Thyroid gland (tissue), 4 donors: ENCODE measurements at regions not wholly inside any gene's neighbourhood (a gene's known extent, or its start where the extent isn't known, plus 50 kb on each side); places are given as distances from the start of the nearest gene placed in this dataset.
A peak's percentile ranks its signal among the peaks of the same experiment; 100 is the strongest.

Experiments used
- DNase-seq, 2 donors: peaks; one replicate each; pipeline ENCODE4 v3.0.0-alpha.2; 2019
- H3K27ac ChIP-seq, 3 donors: fragments of 200-600 bp; sonication (generic); 1 replicate in 2 of 3; 2 replicates in 1 of 3; pipeline ENCODE4 v1.5.1; 2016 to 2019; ENCODE audit warnings: mild to moderate bottlenecking in 1 of 3, moderate library complexity in 1 of 3
- H3K27me3 ChIP-seq: fragments of 200-600 bp; sonication (generic); one replicate; pipeline ENCODE4 v1.5.1; 2019
- H3K36me3 ChIP-seq, 2 donors: fragments of 200-600 bp; sonication (generic); one replicate each; pipeline ENCODE4 v1.5.1; 2016 to 2019
- H3K4me1 ChIP-seq, 2 donors: fragments of 200-600 bp; sonication (generic); one replicate each; pipeline ENCODE4 v1.5.1; 2017 to 2019
- H3K4me3 ChIP-seq, 3 donors: fragments of 200-600 bp; sonication (generic); replicated peaks in 1 of 3; 1 replicate in 2 of 3; 2 replicates in 1 of 3; pipeline ENCODE4 v1.5.1; 2016; ENCODE audit warnings: mild to moderate bottlenecking in 1 of 3
- H3K9me3 ChIP-seq: fragments of 200-600 bp; sonication (generic); one replicate; pipeline ENCODE4 v1.5.1; 2017
- POLR2A ChIP-seq, 2 donors: fragments of 450-650 bp; IDR thresholded peaks; one replicate each; pipeline ENCODE4 v1.6.1; 2017; ENCODE audit warnings: antibody characterized with exemption in 2 of 2, mild to moderate bottlenecking in 2 of 2, moderate library complexity in 1 of 2
- WGBS, 2 donors: methylation state at CpG; one replicate each; pipeline ENCODE4 v1.1.5; 2017; 5-methylcytosine and 5-hydroxymethylcytosine counted together
- intact Hi-C: fragments of 100-400 bp; cut with DNase I; formaldehyde crosslinking; loops from one replicate; pipeline ENCODE4 v1.15.1; 2023
- TF ChIP-seq, protein P1 (sequence below), 6 experiments: fragments of 200-600 bp in 3 of 6; fragments of 450-650 bp in 3 of 6; sonication (generic) in 3 of 6; IDR thresholded peaks; one replicate each; pipeline ENCODE4 v1.5.1; 2016 to 2019; ENCODE audit warnings: antibody characterized with exemption in 6 of 6, mild to moderate bottlenecking in 2 of 6, inconsistent platforms in 1 of 6, moderate library complexity in 1 of 6

DNA sequence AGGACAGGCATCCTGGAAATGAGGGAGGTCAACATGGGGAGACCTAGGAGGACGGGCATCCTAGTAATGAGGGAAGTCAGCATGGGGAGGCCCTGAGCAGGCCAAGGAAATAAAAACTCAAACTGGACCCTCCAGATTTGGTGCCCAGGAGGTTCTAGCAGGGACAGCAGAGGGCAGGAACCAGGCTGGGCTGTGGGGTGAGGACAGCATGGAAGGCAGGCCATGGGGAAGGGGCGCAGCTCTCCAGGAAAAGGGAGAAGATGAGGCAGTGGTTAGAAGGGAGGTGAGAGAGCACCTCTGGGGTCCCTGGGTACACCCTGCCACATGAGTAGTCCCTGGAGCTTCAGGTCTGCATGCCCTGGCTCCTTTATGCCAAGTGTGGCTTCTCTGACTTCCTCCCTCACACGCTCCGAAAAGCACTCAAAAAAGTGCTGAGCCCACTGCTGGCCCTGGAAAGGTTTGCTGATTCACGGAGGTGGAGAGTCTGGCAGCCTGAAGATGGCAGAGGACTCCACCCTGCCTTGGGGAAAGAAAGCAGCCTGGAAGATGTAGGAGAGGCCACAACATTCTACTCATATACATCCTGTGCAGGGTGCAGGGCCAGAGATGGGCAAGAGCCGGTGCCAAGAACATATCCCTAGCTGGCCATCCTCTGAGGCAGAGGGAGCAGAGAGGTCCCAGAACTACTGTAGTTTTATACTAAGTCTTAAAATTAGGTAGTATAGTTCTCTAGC, 154.9 kb downstream of the MRPL14 start:
- intact Hi-C loops, result no loop called here
- TF ChIP-seq, protein P1, sequence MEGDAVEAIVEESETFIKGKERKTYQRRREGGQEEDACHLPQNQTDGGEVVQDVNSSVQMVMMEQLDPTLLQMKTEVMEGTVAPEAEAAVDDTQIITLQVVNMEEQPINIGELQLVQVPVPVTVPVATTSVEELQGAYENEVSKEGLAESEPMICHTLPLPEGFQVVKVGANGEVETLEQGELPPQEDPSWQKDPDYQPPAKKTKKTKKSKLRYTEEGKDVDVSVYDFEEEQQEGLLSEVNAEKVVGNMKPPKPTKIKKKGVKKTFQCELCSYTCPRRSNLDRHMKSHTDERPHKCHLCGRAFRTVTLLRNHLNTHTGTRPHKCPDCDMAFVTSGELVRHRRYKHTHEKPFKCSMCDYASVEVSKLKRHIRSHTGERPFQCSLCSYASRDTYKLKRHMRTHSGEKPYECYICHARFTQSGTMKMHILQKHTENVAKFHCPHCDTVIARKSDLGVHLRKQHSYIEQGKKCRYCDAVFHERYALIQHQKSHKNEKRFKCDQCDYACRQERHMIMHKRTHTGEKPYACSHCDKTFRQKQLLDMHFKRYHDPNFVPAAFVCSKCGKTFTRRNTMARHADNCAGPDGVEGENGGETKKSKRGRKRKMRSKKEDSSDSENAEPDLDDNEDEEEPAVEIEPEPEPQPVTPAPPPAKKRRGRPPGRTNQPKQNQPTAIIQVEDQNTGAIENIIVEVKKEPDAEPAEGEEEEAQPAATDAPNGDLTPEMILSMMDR (IDR thresholded peaks at IDR 0.05), result no peak
- TF ChIP-seq POLR2A (IDR thresholded peaks at IDR 0.05), result no peak
- H3K9me3 ChIP-seq, result no peaks in the 10 kb centered on the region
- peak overlapping the region; percentile 14 to 74 (median 62) for H3K27ac ChIP-seq
- DNase-seq, result peak; percentile 59 to 72
- no peaks in the 10 kb centered on the region for H3K27me3 ChIP-seq
- WGBS, 2 donors, result 40 to 53% methylated on average over 6 of the region's 6 CpGs
- no peak overlapping the region for H3K4me3 ChIP-seq
- H3K36me3 ChIP-seq, result no peaks in the 10 kb centered on the region
- peaks cover 34 to 42% of the 10 kb centered on the region in 2 donors for H3K4me1 ChIP-seq

DNA sequence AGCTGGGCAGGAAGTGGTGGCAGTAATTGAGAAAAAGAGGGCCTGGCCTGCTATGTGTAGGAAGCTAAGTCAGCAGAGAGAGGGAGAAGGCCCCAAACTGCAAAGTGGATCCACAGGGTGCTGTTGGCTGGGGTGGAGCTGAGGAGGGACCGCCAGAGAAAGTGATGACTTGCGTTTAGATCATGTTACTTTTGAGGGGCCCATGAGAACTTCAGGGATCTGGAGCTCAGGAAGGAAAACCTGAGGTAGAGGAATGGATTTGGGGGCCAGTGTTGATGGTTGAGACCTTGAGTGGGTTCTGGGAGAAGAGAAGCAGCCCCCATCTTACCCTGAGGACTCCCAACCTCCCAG, 155.5 kb downstream of the MRPL14 start:
- Histone ChIP-seq H3K27ac (peak overlapping the region; percentile 14 to 74 (median 62)), H3K36me3 (no peaks in the 10 kb centered on the region), H3K4me3 (no peak overlapping the region), H3K9me3 (no peaks in the 10 kb centered on the region), H3K4me1 (peaks cover 33 to 36% of the 10 kb centered on the region in 2 donors), H3K27me3 (no peaks in the 10 kb centered on the region)
- DNase-seq, result no peak
- WGBS, 2 donors, result 83 to 99% methylated on average over 2 of the region's 2 CpGs
- TF ChIP-seq, protein P1 (IDR thresholded peaks at IDR 0.05), result no peak
- TF ChIP-seq POLR2A (IDR thresholded peaks at IDR 0.05), result no peak
- intact Hi-C loops, result no loop called here

DNA sequence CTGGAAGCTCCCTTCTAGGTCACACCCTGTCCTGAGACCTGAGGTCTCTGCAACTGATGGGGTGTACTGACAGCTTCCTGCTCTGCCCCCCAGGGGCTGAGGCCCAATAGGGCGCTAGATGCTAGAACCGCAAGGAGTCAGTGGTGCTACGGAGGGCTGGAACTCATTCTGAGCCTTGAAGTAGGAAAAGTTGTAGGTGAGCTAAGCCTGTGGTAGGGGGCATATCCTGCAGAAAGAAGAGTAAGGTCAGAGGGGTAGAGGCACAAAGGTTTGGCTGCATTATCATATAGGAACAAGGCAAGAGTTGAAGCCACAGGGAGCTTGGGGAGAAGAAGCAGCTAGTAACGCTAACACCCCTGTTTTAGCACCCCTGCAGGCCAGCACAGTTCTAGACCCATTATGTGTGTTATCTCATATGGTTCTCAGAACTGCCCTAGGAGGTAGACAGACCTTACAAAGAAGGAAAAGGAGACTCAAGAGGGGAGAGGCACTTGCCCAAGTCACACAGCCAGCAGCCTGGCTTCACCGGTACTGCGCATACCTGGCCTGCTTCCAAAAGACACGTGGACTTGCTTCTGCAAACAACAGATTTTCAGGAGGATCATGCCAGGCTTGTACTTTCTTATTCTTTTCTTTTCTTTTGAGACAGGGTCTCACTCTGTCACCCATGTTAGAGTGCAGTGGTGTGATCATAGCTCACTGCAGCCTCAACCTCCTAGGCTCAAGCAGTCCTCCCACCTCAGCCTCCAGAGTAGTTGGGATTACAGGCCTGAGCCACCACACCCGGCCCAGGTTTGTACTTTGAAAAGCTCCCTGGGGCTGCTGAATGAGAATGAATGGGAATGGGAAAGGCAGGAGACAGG, 156.1 kb downstream of the MRPL14 start:
- no peak for TF ChIP-seq POLR2A (IDR thresholded peaks at IDR 0.05)
- TF ChIP-seq, protein P1 (IDR thresholded peaks at IDR 0.05), result no peak
- no peaks in the 10 kb centered on the region for H3K9me3 ChIP-seq
- H3K4me1 ChIP-seq, result peaks cover 33 to 36% of the 10 kb centered on the region in 2 donors
- no peak overlapping the region for H3K4me3 ChIP-seq
- peak; percentile 96 to 97 for DNase-seq
- 59 to 68% methylated on average over 8 of the region's 8 CpGs for WGBS, 2 donors
- intact Hi-C loops, result no loop called here
- H3K27ac ChIP-seq, result peak overlapping the region; percentile 64 to 76 (median 74)
- no peaks in the 10 kb centered on the region for H3K27me3 ChIP-seq
- no peaks in the 10 kb centered on the region for H3K36me3 ChIP-seq

GRCh38 chr6:43970068-43970912, 157.0 kb downstream of the MRPL14 start:
- Histone ChIP-seq H3K27ac (peak overlapping the region; percentile 64 to 76 (median 74)), H3K36me3 (no peaks in the 10 kb centered on the region), H3K9me3 (no peaks in the 10 kb centered on the region), H3K4me1 (peaks cover 33 to 36% of the 10 kb centered on the region in 2 donors), H3K27me3 (no peaks in the 10 kb centered on the region), H3K4me3 (no peak overlapping the region)
- TF ChIP-seq, protein P1 (IDR thresholded peaks at IDR 0.05), result no peak
- TF ChIP-seq POLR2A (IDR thresholded peaks at IDR 0.05), result no peak
- no peak for DNase-seq
- WGBS, 2 donors, result 75 to 89% methylated on average over 2 to 3 of the region's 3 CpGs
- intact Hi-C loops, result no loop called here
